WTC11 (cell line): ENCODE measurements at regions not wholly inside any gene's neighbourhood (a gene's known extent, or its start where the extent isn't known, plus 50 kb on each side); places are given as distances from the start of the nearest gene placed in this dataset.

ENCODE experiments used
- ATAC-seq: fragments of 200-7000 bp; cut with Tn5 transposase; 2 replicates; pipeline ENCODE4 v1.10.0; 2021; ENCODE audit warnings: mild to moderate bottlenecking, moderate library complexity
- CTCF ChIA-PET: fragments of 300-600 bp; sonication (Branson Sonifier 250); formaldehyde crosslinking; loops from one replicate; lab custom pipeline; 2021; ENCODE audit warnings: antibody characterized with exemption; lab: Charles Lee
- POLR2A ChIA-PET: fragments of 350-600 bp; sonication (Branson Sonifier 250); formaldehyde crosslinking; loops from one replicate; lab custom pipeline; 2021; ENCODE audit warnings: antibody characterized with exemption; lab: Charles Lee
- DNase-seq: peaks from one replicate; pipeline ENCODE4 v3.0.0; 2021; ENCODE audit warnings: low spot score
- H3K27ac Mint-ChIP-seq: 2 replicates; pipeline ENCODE4 v1.8.0; 2021; ENCODE audit warnings: mixed read lengths
- H3K27me3 Mint-ChIP-seq: 2 replicates; pipeline ENCODE4 v1.8.0; 2021; ENCODE audit warnings: low read depth, mild to moderate bottlenecking, moderate library complexity, mixed read lengths
- H3K36me3 Mint-ChIP-seq: 2 replicates; pipeline ENCODE4 v1.8.0; 2021; ENCODE audit warnings: mixed read lengths
- H3K4me1 Mint-ChIP-seq: 2 replicates; pipeline ENCODE4 v1.8.0; 2022; ENCODE audit warnings: mixed read lengths
- H3K4me3 Mint-ChIP-seq: 2 replicates; pipeline ENCODE4 v1.8.0; 2021; ENCODE audit warnings: mild to moderate bottlenecking, moderate library complexity, mixed read lengths
- H3K9me3 Mint-ChIP-seq: 2 replicates; pipeline ENCODE4 v1.8.0; 2021; ENCODE audit warnings: mixed read lengths
- ATF6 ChIP-seq: sonication (generic); formaldehyde crosslinking; IDR thresholded peaks from 2 replicates; pipeline ENCODE4 v1.8.1; 2023; ENCODE audit warnings: mild to moderate bottlenecking, missing genetic modification reagents
- CREM ChIP-seq: sonication (generic); formaldehyde crosslinking; IDR thresholded peaks from 2 replicates; pipeline ENCODE4 v1.8.1; 2022; ENCODE audit warnings: mild to moderate bottlenecking, missing genetic modification reagents, moderate library complexity
- CTCF ChIP-seq: fragments of 200-600 bp; IDR thresholded peaks from 2 replicates; pipeline ENCODE4 v1.8.0; 2022; ENCODE audit warnings: antibody characterized with exemption
- ERG ChIP-seq: fragments of 250-450 bp; sonication (Bioruptor Pico); IDR thresholded peaks from 2 replicates; pipeline ENCODE4 v1.8.0; 2021; ENCODE audit warnings: mild to moderate bottlenecking
- FOXK1 ChIP-seq: sonication (generic); formaldehyde crosslinking; IDR thresholded peaks from 2 replicates; pipeline ENCODE4 v1.8.0; 2022; ENCODE audit warnings: mild to moderate bottlenecking, moderate library complexity, missing genetic modification reagents
- FOXP4 ChIP-seq: sonication (generic); formaldehyde crosslinking; IDR thresholded peaks from 2 replicates; pipeline ENCODE4 v1.8.0; 2022; ENCODE audit warnings: mild to moderate bottlenecking, missing genetic modification reagents
- GTF2I ChIP-seq: fragments of 250-450 bp; sonication (Bioruptor Pico); conservative IDR thresholded peaks from 2 replicates; pipeline ENCODE4 v1.4.0; 2021; ENCODE audit warnings: mild to moderate bottlenecking
- NR1H2 ChIP-seq: sonication (generic); formaldehyde crosslinking; IDR thresholded peaks from 2 replicates; pipeline ENCODE4 v1.9.0; 2021; ENCODE audit warnings: mild to moderate bottlenecking, moderate library complexity, missing genetic modification reagents
- NR2C2 ChIP-seq: sonication (generic); formaldehyde crosslinking; IDR thresholded peaks from 2 replicates; pipeline ENCODE4 v1.8.0; 2022; ENCODE audit warnings: mild to moderate bottlenecking, missing genetic modification reagents
- NR3C1 ChIP-seq: sonication (generic); formaldehyde crosslinking; conservative IDR thresholded peaks from 2 replicates; pipeline ENCODE4 v1.8.1; 2023; ENCODE audit warnings: low read depth, mild to moderate bottlenecking, missing genetic modification reagents
- PRRX2 ChIP-seq: fragments of 250-450 bp; sonication (Bioruptor Pico); IDR thresholded peaks from 2 replicates; pipeline ENCODE4 v1.8.0; 2021; ENCODE audit warnings: mild to moderate bottlenecking
- SMAD3 ChIP-seq: sonication (generic); formaldehyde crosslinking; IDR thresholded peaks from 2 replicates; pipeline ENCODE4 v1.8.0; 2022; ENCODE audit warnings: missing genetic modification reagents, mild to moderate bottlenecking, borderline replicate concordance
- ZBTB21 ChIP-seq: sonication (generic); formaldehyde crosslinking; IDR thresholded peaks from 2 replicates; pipeline ENCODE4 v1.8.1; 2023; ENCODE audit warnings: mild to moderate bottlenecking, missing genetic modification reagents, borderline replicate concordance
- ZNF219 ChIP-seq: sonication (generic); formaldehyde crosslinking; IDR thresholded peaks from 2 replicates; pipeline ENCODE4 v1.8.0; 2023; ENCODE audit warnings: missing genetic modification reagents, mild to moderate bottlenecking, borderline replicate concordance
- ZNF317 ChIP-seq: sonication (generic); formaldehyde crosslinking; IDR thresholded peaks from 2 replicates; pipeline ENCODE4 v1.8.1; 2023; ENCODE audit warnings: low read depth, mild to moderate bottlenecking, moderate library complexity, missing genetic modification reagents, borderline replicate concordance
- ZNF532 ChIP-seq: fragments of 250-450 bp; sonication (Bioruptor Pico); IDR thresholded peaks from 2 replicates; pipeline ENCODE4 v1.9.0; 2021; ENCODE audit warnings: mild to moderate bottlenecking, borderline replicate concordance
- ZNF671 ChIP-seq: fragments of 250-450 bp; sonication (Bioruptor Pico); IDR thresholded peaks from 2 replicates; pipeline ENCODE4 v1.8.0; 2021; ENCODE audit warnings: mild to moderate bottlenecking

- TF ChIP-seq ZBTB21 (CRISPR knock-in tag) = no peak
- no peak for TF ChIP-seq ZNF532
- TF ChIP-seq FOXK1 = no peak
- TF ChIP-seq CTCF = no peak
- DNase-seq = no peak
- POLR2A ChIA-PET = no interaction called here
- Mint-ChIP-seq H3K27me3 (no peaks in the 10 kb centered on the region), H3K4me3 (no peak overlapping the region), H3K27ac (no peak overlapping the region), H3K4me1 (no peaks in the 10 kb centered on the region), H3K36me3 (no peaks in the 10 kb centered on the region), H3K9me3 (no peaks in the 10 kb centered on the region)
- CTCF ChIA-PET = no interaction called here
- ATAC-seq = no peak
Observed at GRCh38 chr1:189117072-189117770, 1360.4 kb downstream of the BRINP3 start.

GRCh38 chr1:189121941-189122340 lies 1355.7 kb downstream of the BRINP3 start:
- Mint-ChIP-seq H3K27me3 (no peaks in the 10 kb centered on the region), H3K9me3 (peaks cover 20% of the 10 kb centered on the region), H3K27ac (no peak overlapping the region), H3K36me3 (peaks cover 10% of the 10 kb centered on the region), H3K4me3 (no peak overlapping the region), H3K4me1 (no peaks in the 10 kb centered on the region)
- no peak for ATAC-seq
- no peak for DNase-seq
- ChIA-PET CTCF (no interaction called here), POLR2A (no interaction called here)
- TF ChIP-seq PRRX2 (no peak), NR3C1 (no peak), ZNF671 (no peak)

GRCh38 chr1:189125694-189126093 lies 1352.0 kb downstream of the BRINP3 start:
- no peak overlapping the region for H3K4me3 Mint-ChIP-seq
- H3K9me3 Mint-ChIP-seq = peaks cover 23% of the 10 kb centered on the region
- no peaks in the 10 kb centered on the region for H3K4me1 Mint-ChIP-seq
- TF ChIP-seq ZNF317 (CRISPR knock-in tag) (peak; percentile 93), NR1H2 (CRISPR knock-in tag) (no peak), ZNF219 (CRISPR knock-in tag) (no peak)
- ATAC-seq (no peak), DNase-seq (no peak)
- ChIA-PET CTCF (no interaction called here), POLR2A (interaction anchor here (0.6 kb wide), 1 partner anchor 522 kb away, joined by 3 read pairs; no protein-coding TSS in a partner anchor)
- H3K27me3 Mint-ChIP-seq = no peaks in the 10 kb centered on the region
- peaks cover 10% of the 10 kb centered on the region for H3K36me3 Mint-ChIP-seq
- no peak overlapping the region for H3K27ac Mint-ChIP-seq

- Mint-ChIP-seq H3K9me3 (peaks cover 14% of the 10 kb centered on the region), H3K36me3 (0 out of 2 replicates have a peak, but pooled peaks cover 2% of the 10 kb centered on the region), H3K4me1 (no peaks in the 10 kb centered on the region), H3K27ac (no peak overlapping the region), H3K4me3 (no peak overlapping the region), H3K27me3 (no peaks in the 10 kb centered on the region)
- POLR2A ChIA-PET = no interaction called here
- ATAC-seq (no peak), DNase-seq (no peak)
- CTCF ChIA-PET = no interaction called here
- TF ChIP-seq NR2C2 = no peak
- TF ChIP-seq ERG (CRISPR knock-in tag) = no peak
- TF ChIP-seq SMAD3 (CRISPR knock-in tag) = no peak
- no peak for TF ChIP-seq CREM (CRISPR knock-in tag)
- TF ChIP-seq ATF6 (CRISPR knock-in tag) = no peak
- TF ChIP-seq FOXP4 = no peak
- TF ChIP-seq GTF2I (CRISPR knock-in tag) = no peak
Observed at GRCh38 chr1:189131576-189131975, 1346.1 kb downstream of the BRINP3 start.
